HG02970 (cell line): ENCODE measurements at regions not wholly inside any gene's neighbourhood (a gene's known extent, or its start where the extent isn't known, plus 50 kb on each side); places are given as distances from the start of the nearest gene placed in this dataset.
"Not testable (repeated sequence)": the region's sequence is repeated elsewhere in the genome, so short reads cannot be mapped to it uniquely, and the experiment has no call there.

ENCODE experiments used
- ATAC-seq: cut with Tn5 transposase; IDR thresholded peaks from one replicate; pipeline ENCODE4 v1.9.1; 2021; ENCODE audit warnings: mild to moderate bottlenecking, moderate library complexity, moderate number of reproducible peaks; ENCODE audit not compliant: unreplicated experiment, low FRiP score

DNA sequence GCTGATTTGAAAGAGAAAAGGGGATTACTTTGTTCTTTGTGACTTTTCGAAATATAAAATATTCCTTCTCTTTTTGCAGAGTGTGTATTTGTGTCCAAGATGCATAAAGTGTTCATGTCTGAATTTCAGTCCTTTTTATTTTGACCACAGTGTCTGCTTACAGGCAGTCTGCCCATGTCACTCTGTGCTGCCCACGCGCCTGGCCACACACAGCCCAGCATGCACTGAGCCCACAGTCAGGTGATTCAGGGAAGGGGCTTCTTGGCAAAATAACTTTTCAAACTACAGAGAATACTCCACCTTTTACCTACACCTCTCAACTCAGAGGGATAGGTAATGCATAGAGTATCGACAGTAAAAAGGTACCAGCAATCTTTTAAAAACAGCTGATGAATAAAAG lies 142.5 kb upstream of the TRPC4 start:
- no peak for ATAC-seq

DNA sequence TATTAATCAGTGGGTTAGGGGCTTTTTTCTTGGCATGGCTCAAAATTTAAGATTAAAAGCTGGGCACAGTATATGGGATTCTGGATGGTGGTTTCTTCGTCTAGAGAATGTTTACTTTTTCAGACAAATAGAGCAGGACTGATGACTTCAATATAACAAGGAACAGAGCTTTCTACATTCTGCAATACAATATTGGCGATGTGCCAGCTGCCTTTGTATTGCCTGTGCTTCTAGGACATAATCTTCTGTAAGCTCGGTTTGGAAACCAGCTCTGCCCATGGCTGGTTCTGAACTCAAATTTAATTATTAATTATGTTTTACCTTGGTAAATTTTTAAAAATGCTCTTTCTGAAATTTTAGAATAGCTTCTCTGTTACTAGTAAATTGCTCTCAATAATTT lies 139.1 kb upstream of the TRPC4 start:
- no peak for ATAC-seq

DNA sequence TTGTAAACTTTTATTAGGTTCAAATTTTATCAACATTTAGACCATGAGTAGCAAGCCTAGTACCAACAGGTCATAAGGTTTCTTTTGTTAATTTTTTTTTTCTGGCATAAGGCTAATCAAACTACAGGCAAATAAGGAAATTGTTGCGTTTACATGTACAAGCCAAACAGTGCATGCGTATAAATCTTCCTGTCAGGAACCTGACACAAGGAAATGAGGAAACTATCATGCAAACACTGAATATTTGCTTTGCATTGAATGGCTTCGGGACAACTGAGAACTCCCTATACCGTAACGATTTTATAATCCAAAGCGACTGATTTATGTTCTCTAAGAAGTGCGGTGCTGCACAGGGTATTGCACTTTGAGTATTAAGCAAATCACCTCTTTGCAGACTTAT lies 133.0 kb upstream of the TRPC4 start:
- ATAC-seq: no peak

DNA sequence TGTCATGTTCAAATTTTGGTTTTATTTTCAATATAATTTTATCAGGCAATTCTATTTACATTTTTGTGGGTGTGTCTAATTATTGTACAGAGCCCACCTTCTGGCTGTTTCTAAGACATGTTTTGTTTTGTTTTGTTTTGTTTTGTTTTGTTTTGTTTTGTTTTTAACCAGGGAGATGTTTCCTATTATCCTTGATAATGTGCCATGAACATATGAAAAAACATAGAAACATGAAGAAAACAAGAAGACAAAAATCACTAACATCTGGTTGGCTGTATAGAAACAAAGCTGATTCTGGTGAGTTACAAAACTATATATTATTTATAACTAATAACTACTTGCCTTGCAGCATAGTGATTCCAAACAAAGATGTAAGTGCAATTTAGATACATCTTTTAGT lies 128.1 kb upstream of the TRPC4 start:
- ATAC-seq: no peak

DNA sequence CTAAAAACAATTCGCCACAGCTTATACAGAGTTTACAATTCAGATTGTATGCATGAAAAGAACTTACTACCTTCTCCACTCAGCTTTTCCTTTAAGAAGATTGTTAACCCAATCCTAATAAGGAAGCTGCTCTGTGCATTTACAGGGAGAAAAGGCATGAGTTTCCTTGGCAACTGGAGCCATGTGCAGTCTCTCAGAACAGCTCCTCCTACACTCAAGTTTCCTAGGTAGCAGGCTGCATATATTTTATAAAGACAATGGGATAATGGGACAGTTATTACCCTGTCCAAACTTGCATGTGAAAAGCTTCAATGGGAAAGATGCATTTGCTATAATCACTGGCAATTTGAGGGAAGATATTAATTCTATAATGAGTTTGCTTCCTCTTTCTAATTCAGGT lies 125.5 kb upstream of the TRPC4 start:
- ATAC-seq: no peak

DNA sequence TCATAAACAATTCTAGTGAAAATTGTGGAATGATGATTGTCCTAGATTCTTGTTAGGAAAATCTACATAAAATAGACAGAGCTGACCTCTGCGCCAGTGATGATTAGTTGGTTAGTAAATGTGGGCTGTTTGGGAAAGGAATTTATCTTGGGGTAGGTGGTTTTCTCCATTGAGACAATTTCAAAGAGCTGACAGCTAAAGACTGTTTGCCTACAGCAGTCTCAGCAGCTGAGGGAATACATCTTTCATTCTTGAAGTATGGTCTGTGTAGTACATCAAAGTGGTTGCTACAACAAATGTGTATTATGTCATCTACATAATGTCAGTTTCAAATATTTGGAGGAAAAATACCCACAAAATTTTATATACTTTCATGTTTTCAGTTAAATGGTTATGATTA lies 117.2 kb upstream of the TRPC4 start:
- no peak for ATAC-seq

DNA sequence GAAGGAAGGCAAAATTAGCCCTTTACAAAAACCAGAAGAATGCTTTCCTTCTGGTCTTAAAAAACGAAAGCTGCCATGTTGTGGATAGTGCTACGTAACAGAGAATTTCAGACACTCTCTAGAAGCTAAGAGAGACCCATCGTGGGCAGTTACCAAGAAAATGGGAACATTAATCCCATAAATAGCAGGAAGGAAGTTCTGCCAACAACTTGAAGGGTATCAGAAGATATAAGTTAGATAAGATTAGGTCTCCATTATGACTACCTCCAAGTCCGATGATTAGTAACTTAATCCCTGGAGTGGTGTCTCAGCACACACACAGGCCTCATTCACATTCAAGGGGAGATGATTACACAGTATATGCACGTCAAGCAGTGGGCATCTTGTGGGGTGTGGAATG lies 115.7 kb upstream of the TRPC4 start:
- ATAC-seq: no peak

DNA sequence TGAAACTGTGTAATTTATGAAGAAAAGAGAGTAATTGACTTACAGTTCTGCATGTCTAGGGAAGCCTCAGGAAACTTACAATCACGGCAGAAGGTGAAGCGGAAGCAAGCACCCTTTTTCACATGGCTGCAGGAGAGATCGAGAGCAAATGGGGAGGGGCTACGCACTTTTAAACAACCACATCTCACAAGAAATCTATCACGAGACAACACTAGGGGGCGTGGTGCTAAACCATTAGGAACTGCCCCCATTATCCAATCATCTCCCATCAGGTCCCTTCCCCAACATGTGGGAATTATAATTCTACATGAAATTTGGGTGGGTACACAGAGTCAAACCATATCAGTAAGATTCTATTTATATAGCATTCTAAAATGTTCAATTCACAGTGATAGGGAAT lies 114.8 kb upstream of the TRPC4 start:
- ATAC-seq: no peak

DNA sequence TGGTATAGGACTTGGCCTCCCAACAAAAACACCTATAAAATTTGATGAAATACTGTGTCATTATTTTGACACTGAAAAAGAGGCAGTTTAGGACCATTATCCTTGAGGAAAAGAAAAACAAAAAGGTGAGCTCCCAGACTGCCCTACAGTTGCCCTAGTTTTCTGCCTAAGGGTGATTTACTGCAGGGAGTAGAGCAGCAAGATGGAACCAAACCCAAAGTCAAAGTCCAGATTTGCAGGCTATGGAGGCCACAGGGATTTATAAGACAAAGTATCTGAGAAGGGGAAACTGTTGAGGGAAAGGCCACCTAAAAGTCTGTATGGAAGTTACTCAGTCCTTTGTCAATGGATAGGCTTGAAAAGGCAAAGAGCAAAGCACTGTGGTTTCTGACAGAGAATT lies 112.4 kb upstream of the TRPC4 start:
- ATAC-seq: no peak

DNA sequence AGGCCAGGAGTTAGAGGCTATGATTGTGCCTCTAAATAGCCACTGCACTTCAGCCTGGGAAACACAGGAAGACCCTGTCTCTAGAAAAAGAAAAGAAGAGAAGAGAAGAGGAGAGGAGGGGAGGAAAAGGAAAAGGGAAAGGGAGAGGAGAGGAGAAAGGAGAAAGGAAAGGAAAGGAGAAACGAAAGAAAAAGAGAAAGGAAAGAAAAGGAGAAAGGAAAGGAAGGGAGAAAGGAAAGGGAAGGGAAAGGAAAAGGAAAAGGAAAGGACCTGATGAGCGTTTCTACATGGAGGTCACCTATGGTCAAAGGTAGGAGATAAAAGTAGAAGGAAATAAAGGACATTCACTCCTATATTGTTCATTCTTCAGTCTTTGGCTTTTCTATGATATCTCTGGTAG lies 109.1 kb upstream of the TRPC4 start:
- no peak for ATAC-seq

DNA sequence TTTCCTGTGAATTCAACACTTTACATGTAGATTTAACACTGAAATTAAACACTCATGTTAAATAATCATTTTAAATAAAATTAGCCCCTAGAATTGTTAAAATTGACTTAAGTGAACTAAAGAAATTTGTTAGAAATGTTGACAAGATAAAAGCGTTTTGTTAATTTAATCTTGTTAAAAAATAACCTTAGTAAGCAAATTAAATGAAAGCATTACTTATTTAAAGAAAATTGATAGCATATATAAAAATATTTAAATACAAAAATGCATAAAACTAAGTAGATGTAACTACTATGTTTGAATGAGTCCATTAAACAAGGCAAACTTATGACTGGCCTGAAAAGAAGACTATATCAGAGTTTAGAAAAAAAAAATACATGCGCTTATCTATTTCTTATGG lies 99.0 kb upstream of the TRPC4 start:
- no peak for ATAC-seq

DNA sequence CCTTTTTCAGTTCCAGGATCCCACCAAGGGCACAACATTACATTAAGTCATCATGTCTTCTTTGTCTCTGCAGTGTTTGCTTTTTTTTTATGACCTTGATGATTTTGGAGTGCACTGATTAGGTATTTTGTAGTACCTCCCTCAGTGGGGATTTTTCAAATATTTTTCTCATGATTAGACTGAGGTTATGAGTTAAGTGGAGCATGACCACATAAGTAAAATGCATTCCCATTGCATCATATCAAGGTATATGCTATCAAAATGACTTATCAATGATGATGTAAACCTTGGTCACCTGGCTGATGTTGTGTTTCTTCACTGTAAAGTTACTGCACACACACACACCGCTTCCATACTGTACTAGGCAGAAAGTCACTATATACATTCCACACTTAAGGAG lies 96.7 kb upstream of the TRPC4 start:
- no peak for ATAC-seq

DNA sequence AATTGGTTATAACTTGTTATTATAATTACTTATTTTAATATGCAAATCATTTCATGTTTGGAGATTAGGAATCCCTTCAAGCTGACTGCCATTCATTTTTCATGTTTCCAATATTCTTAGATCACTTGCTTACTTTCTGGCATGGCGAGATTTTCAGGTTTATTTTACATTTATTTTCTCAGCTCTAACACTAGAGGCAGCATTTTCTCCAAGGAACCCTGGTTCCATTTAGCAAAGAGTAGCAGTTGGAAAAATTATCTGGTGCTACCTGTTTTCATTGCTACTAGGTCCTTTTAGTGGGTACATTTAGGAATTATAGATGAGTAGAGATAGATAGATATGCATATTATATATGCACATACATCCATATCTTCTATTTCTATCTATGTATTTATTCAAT lies 90.9 kb upstream of the TRPC4 start:
- ATAC-seq: no peak

DNA sequence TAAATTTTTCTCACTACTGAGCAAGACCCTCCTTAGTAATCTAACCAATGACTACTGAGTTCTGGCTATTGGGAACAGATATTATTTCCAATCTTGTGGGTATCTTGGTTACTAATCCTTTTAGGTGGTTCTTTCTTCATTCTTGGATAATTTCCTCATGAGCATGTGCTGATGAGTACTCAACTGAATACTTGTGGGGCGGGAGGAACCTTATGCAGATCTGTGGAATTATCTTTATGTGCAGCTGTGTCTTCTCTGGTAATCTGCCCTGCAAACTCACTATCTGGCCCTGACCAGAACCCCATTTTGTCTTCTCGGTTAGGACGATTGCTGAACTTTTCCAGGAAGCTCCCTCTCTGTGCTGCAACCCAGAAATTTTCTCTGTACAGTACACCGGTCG lies 89.7 kb upstream of the TRPC4 start:
- no peak for ATAC-seq

DNA sequence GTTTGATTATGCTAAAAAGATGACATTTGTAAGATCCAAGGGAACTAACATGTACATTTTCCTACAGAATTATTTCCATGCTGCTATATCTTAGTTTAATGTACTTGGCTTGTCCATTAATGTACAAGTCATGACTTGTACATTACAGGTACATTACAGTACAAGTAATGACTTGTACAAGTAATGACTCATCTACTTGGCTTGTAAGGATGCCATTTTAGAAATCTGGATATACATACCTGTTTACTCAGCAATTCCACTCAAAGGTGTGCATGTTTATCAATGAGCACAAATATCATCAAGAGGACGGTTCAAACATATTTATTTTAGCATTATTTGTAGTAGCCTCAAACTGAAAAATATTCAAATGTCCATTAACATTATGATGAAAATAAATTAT lies 87.0 kb upstream of the TRPC4 start:
- no peak for ATAC-seq

DNA sequence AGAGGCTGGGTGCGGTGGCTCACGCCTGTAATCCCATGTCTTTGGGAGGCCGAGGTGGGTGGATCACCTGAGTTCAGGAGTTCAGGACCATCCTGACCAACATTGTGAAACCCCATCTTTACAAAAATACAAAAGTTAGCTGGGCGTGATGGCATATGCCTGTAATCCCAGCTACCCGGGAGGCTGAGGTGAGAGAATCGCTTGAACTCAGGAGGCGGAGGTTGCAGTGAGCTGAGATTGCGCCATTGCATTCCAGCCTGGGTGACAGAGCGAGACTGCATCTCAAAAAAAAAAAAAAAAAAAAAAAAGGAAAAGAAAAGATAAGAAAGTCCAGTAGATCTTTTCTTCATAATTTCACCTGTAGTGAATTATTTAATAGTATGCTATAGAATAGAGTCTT lies 85.0 kb upstream of the TRPC4 start:
- ATAC-seq: not testable (repeated sequence)

DNA sequence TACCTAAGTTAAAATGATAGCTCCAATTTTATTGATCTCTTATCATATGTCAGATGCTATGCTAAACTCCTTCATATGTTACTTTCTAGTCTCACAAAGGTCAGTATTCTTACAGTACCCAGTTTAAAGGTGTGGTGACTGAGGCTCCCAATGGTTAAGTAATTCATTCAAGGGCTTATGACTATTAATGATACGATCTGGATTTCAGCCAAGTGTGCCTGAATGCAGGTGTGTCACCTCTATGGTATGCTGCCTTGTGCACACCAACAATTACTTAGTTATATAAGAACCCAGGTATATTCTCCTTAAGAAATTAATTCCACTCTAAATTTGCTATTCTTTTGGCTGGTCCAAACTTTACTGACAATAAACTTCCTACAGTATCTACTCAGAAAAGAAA lies 84.6 kb upstream of the TRPC4 start:
- no peak for ATAC-seq

DNA sequence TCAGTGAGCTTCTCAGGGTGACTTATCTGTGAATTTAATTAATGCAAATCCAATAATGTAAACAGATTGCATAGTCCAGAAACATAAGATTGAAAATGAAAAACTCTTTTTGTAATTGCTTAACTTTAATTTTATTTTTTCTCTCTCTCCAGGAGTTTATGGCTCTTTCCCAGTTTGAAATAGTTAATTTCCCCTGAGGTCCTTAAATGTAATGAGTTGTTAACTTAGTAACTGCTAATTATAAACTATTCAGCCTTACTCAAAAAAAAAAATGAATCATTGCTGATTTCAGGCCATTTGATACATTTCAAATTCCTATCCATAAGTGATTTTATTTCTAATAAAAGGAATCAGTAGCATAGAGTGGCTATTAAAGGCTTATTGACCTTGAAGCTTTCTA lies 84.1 kb upstream of the TRPC4 start:
- ATAC-seq: no peak

DNA sequence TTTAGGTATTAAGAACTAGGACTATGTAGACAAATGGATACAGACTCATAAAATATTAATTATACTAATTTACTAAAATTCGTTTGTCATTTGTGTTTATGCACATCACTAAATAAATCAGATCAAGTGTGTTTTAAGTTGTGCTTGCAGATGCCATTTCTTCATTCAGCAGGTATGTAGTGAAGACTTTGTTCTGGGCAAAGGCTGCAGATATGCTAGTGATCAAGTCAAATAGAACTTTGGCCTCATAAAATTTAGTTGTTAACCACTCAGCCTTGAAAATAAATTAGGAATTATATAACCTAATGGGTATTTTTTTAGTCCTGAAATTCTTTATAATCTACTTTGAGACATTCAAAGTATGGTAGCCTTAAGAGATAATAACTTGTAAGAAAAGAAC lies 80.4 kb upstream of the TRPC4 start:
- no peak for ATAC-seq

DNA sequence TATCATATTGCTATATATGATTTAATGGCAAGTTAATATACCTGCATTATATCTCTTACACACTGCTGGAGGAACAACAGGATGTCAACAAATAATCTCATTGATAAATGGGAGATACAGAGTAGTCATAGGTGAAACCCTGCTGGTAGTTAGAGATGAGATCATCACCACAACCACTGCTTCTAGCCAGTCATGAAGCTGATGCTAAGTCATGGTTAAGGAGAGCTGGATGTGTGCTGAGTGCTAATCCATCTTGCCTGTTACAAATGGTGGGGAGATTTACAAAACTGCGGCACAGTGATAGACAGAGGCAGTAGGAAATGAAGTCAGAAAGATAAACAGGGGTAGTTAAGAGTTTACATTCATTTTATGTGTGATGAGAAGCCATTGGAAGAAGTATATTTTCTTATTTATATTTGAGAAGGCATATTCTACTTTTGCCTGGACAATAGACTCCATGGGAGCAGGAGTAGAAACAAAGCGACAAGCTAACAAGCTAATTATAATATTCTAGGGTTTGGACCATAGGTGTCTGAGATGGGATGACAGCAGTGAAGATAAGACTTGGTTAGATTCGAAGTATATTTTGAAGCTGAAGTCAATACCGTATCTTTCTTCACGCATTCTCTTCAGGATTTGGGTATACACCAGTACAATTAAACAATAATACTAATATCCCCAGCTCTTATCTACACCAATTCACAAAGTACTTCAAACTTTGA lies 78.0 kb upstream of the TRPC4 start:
- no peak for ATAC-seq

DNA sequence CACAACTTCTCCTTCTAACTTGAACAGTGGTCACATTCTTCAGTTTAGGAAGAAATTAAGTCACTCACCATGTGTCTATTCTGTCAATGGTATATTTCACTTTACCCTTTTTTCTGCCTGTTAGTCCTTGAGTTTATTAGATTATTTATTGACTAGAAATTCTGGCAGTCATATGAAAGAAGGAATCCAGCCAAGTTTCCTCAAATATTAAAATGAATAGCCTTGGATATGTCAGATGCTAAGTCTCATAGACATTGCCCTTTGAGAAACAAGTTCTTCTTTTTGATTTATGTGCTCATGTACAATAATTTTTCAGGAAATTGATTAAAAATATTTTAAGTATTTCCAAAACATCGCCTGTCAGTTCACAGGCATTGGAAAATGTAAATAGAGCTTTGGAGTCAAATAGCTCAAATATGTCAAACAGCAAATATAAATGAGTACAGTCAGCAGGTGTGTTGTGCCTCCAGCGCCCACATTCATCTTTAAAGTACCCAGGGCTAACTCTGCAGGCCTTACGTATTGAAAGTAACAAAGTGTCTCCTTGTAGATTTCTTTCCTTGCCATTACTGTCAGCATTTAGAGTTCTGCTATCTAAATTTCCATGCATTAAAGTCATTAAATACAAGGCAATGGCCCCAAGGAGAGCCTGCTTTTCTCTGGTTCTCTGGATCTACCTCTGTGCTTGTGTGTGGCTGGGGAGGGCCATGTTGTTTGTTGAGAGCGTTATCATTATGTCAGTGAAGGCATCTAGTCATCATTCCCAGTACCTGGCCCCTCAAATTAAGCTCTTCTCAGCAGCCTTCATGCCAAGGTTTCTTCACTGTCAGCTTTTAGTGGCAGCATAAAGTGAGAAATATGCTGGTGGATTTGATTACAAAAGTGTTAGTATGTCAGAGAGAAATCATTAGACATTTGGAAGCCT lies 76.3 kb upstream of the TRPC4 start:
- no peak for ATAC-seq

DNA sequence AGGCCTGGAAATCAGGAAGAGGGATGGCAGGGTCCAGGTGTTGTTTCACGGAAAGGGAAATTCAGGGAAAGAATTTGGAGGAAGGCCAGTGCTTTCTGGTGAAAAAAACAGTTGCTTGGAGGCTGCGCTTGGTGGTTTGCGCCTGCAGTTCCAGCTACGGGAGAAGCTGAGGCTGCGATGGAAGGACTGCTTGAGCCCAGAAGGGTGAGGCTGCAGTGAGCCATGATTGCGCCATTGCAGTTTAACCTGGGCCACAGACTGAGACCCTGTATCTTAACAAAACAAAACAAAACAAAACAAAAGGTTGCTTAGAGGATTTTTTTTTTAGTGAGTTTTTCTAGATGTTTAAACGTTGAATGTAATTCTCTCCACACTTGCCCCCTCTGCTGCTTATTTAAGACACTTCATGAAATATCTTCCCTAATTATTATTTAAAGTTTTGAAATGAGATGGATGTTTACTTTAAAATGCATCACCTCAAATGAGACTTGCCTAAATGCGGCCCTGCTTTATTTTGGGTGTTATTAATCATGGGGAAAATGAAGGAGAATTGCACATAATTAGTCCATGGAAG lies 75.4 kb upstream of the TRPC4 start:
- ATAC-seq: no peak
